ENCODE measurements at regions not wholly inside any gene's neighbourhood (a gene's known extent, or its start where the extent isn't known, plus 50 kb on each side); places are given as distances from the start of the nearest gene placed in this dataset.

GRCh38 chr13:50598338-50598737 lies 245.2 kb downstream of the DLEU7 start:
- TF ChIP-seq, protein P1, sequence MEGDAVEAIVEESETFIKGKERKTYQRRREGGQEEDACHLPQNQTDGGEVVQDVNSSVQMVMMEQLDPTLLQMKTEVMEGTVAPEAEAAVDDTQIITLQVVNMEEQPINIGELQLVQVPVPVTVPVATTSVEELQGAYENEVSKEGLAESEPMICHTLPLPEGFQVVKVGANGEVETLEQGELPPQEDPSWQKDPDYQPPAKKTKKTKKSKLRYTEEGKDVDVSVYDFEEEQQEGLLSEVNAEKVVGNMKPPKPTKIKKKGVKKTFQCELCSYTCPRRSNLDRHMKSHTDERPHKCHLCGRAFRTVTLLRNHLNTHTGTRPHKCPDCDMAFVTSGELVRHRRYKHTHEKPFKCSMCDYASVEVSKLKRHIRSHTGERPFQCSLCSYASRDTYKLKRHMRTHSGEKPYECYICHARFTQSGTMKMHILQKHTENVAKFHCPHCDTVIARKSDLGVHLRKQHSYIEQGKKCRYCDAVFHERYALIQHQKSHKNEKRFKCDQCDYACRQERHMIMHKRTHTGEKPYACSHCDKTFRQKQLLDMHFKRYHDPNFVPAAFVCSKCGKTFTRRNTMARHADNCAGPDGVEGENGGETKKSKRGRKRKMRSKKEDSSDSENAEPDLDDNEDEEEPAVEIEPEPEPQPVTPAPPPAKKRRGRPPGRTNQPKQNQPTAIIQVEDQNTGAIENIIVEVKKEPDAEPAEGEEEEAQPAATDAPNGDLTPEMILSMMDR (conservative IDR thresholded peaks at IDR 0.05; ENCODE audit: low read depth, low read length), result no peak
- H3K4me3 ChIP-seq (ENCODE audit: low read length), result no peak overlapping the region
- peak; percentile 61 for DNase-seq (ENCODE audit: low read depth)

DNA sequence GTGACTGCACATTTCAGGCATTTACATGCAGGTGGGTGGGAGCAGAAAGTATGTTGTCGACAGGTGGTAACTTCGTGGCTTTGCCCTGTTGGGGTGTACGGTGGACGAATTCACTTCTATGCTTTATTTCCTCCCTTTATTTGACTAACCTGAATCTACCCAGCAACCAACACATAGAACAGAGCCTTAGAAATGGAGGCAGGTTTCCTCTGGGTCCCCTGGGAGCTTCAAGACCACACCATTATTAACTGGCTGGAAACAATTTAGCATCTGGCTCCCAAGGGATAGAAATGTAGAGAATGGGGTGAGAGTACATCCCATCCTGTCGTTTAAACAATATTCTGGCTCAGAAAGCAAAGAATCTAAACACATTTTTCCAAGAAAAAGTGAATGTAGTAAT lies 244.4 kb downstream of the DLEU7 start:
- H3K4me3 ChIP-seq (ENCODE audit: low read length), result no peak overlapping the region
- no peak for DNase-seq (ENCODE audit: low read depth)
- TF ChIP-seq, protein P1 (conservative IDR thresholded peaks at IDR 0.05; ENCODE audit: low read depth, low read length), result no peak

DNA sequence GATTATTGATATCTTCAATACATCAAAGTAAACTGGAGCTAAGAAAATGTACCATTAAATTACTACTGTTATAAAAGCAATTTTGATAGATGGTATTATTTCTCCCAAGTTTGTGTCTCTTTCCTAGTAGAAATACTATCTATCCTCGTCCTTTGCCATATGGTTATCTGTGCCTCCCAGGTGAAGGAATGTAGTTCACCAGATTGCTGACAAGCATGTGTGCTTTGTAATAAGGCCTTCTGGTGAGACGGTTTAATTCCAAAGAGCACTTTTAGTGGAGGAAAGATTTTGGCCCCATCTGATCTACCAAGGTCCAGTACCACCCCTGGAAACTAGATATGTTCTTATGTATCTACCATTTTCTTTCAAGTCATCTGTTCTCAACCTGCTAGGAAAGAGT lies 243.6 kb downstream of the DLEU7 start:
- DNase-seq (ENCODE audit: low read depth), result no peak
- H3K4me3 ChIP-seq (ENCODE audit: low read length), result no peak overlapping the region
- TF ChIP-seq, protein P1 (conservative IDR thresholded peaks at IDR 0.05; ENCODE audit: low read depth, low read length), result no peak

- TF ChIP-seq, protein P1 (conservative IDR thresholded peaks at IDR 0.05; ENCODE audit: low read depth, low read length), result no peak
- no peak for DNase-seq (ENCODE audit: low read depth)
- no peak overlapping the region for H3K4me3 ChIP-seq (ENCODE audit: low read length)
These were observed 235.1 kb downstream of the DLEU7 start for GRCh38 chr13:50608370-50608769.

DNA sequence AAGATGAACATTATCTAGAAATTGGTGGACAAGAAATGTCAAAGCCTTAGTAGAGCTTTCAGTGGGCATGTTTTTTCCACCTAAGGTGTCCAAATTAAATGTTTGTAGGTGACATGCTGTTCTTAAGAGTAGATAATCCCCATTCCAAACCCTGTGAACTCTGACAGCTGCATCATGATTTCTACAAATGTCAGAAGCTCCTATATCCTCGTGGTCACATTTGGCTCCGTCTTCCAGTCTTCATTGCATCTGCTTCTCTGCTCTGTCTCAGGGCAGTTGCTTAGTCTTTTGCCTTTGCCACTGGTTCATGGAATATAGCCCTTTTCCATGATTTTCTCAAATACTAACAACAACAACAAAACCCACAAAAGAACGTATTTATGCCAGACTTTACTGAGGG lies 234.5 kb downstream of the DLEU7 start:
- no peak overlapping the region for H3K4me3 ChIP-seq (ENCODE audit: low read length)
- DNase-seq (ENCODE audit: low read depth), result no peak
- TF ChIP-seq, protein P1 (conservative IDR thresholded peaks at IDR 0.05; ENCODE audit: low read depth, low read length), result no peak

DNA sequence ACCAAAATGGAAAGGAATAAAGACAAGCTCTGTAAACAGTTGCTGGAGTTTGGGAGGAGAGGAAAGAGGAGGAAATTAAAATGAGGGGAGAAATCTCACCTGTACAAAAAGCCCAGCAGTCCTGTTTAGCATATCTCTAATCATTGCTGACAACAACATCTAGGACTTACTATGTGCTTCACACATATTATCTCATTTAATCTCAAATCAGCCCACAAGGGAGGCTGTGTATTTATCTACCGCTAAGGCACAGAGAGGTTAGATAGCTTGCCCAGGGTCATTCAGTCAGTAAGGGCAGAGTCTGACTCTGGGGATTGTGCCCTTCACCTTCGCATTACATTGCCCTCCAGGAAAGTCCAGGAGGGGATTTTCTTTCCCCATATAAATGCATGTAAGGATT lies 233.3 kb downstream of the DLEU7 start:
- TF ChIP-seq, protein P1 (conservative IDR thresholded peaks at IDR 0.05; ENCODE audit: low read depth, low read length), result no peak
- DNase-seq (ENCODE audit: low read depth), result no peak
- H3K4me3 ChIP-seq (ENCODE audit: low read length), result no peak overlapping the region

- no peak overlapping the region for H3K4me3 ChIP-seq (ENCODE audit: low read length)
- TF ChIP-seq, protein P1 (conservative IDR thresholded peaks at IDR 0.05; ENCODE audit: low read depth, low read length), result no peak
- DNase-seq (ENCODE audit: low read depth), result no peak
These were observed 232.2 kb downstream of the DLEU7 start for GRCh38 chr13:50611117-50611781.
